PC-9 (cell line): ENCODE measurements at regions not wholly inside any gene's neighbourhood (a gene's known extent, or its start where the extent isn't known, plus 50 kb on each side); places are given as distances from the start of the nearest gene placed in this dataset.

Experiments
- BruUV-seq: library from RNA; stranded (reverse); fragments of 400-500 nt; replicated peaks from 2 replicates; lab custom pipeline; 2021; lab: Mats Ljungman, UMichigan
- CTCF ChIA-PET: fragments of 300-600 bp; sonication (Branson Sonifier 250); formaldehyde crosslinking; loops from one replicate; lab custom pipeline; 2022; ENCODE audit warnings: antibody characterized with exemption; lab: Charles Lee
- POLR2A ChIA-PET: fragments of 300-600 bp; sonication (Branson Sonifier 250); formaldehyde crosslinking; loops from one replicate; lab custom pipeline; 2022; ENCODE audit warnings: antibody characterized with exemption; ENCODE audit not compliant: unreplicated experiment; lab: Charles Lee
- DNase-seq, 2 experiments: peaks; one replicate each; pipeline versions ENCODE4 v3.0.0 to v3.0.0-alpha.2; 2015 to 2022; ENCODE audit warnings: mixed read lengths in 1 of 2
- H2AFZ ChIP-seq: fragments of 200-600 bp; sonication (generic); 2 replicates; pipeline ENCODE4 v1.8.1; 2017; ENCODE audit warnings: antibody characterized with exemption
- H3F3A ChIP-seq: fragments of 200-600 bp; sonication (generic); 2 replicates; pipeline ENCODE4 v1.8.1; 2017; ENCODE audit warnings: antibody characterized with exemption, mild to moderate bottlenecking, low read depth; ENCODE audit not compliant: insufficient read depth
- H3K27ac ChIP-seq: fragments of 200-600 bp; sonication (generic); 2 replicates; pipeline ENCODE4 v1.6.1; 2016; ENCODE audit warnings: mixed run types
- H3K27me3 ChIP-seq: fragments of 200-600 bp; sonication (generic); 2 replicates; pipeline ENCODE4 v1.6.1; 2016; ENCODE audit warnings: low read depth, mixed run types; ENCODE audit not compliant: insufficient read depth
- H3K36me3 ChIP-seq: fragments of 200-600 bp; sonication (generic); 2 replicates; pipeline ENCODE4 v1.6.1; 2016; ENCODE audit warnings: low read depth, mixed run types
- H3K4me1 ChIP-seq: fragments of 200-600 bp; sonication (generic); replicated peaks from 2 replicates; pipeline ENCODE4 v1.6.1; 2016; ENCODE audit warnings: mixed run types; ENCODE audit not compliant: insufficient read depth
- H3K4me2 ChIP-seq: fragments of 200-600 bp; sonication (generic); 2 replicates; pipeline ENCODE4 v1.6.1; 2017; ENCODE audit warnings: mixed run types
- H3K4me3 ChIP-seq: fragments of 200-600 bp; sonication (generic); 2 replicates; pipeline ENCODE4 v1.6.1; 2016; ENCODE audit warnings: mixed run types
- H3K79me2 ChIP-seq: fragments of 200-600 bp; sonication (generic); 2 replicates; pipeline ENCODE4 v1.6.1; 2017; ENCODE audit warnings: low read depth, mixed run types
- H3K9me2 ChIP-seq: fragments of 200-600 bp; sonication (generic); 2 replicates; pipeline ENCODE4 v1.8.1; 2017; ENCODE audit warnings: mild to moderate bottlenecking; ENCODE audit not compliant: insufficient read depth
- H3K9me3 ChIP-seq: fragments of 200-600 bp; sonication (generic); 2 replicates; pipeline ENCODE4 v1.8.1; 2016; ENCODE audit warnings: low read depth; ENCODE audit not compliant: insufficient read depth
- H4K20me1 ChIP-seq: fragments of 200-600 bp; sonication (generic); 2 replicates; pipeline ENCODE4 v1.8.1; 2017; ENCODE audit not compliant: insufficient read depth
- CTCF ChIP-seq: fragments of 200-600 bp; sonication (generic); conservative IDR thresholded peaks from 2 replicates; pipeline ENCODE4 v1.6.1; 2017; ENCODE audit warnings: mixed run types, antibody characterized with exemption, mild to moderate bottlenecking, moderate library complexity
- EZH2 ChIP-seq: fragments of 200-600 bp; sonication (generic); IDR thresholded peaks from 2 replicates; pipeline ENCODE4 v1.8.0; 2017; ENCODE audit warnings: antibody characterized with exemption, low read depth
- intact Hi-C: fragments of 100-400 bp; cut with micrococcal nuclease; formaldehyde crosslinking; loops from one replicate; pipeline ENCODE4 v1.10.0; 2022; ENCODE audit not compliant: unreplicated experiment

DNA sequence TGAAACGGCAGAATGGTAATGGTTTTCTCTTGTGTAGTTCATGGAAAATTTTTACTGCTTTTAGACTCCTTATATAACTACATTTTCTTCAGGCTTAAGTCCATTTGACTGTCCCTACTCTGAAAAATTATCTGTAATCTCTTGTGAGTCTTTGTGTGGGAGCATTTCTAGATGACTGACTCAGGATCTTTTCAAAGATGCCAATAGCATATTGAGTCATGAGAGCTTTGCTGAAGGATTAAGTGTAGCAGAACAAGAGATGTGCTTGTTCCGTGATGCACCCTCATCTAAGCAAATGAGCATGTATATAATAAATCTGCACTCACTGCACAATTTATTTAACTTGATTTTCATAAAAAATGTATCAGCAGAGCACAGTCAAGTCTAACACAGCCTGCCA is 298.7 kb upstream of the CDH6 start:
- Histone ChIP-seq H2AFZ (no peak overlapping the region), H3K9me3 (no peaks in the 10 kb centered on the region; the same call in 1 of the 2 replicates), H3K79me2 (no peaks in the 10 kb centered on the region), H3K9me2 (no peaks in the 10 kb centered on the region), H3K4me1 (no peaks in the 10 kb centered on the region), H3K4me2 (no peak overlapping the region), H3F3A (no peaks in the 10 kb centered on the region), H3K27me3 (no peaks in the 10 kb centered on the region), H3K4me3 (no peak overlapping the region), H3K36me3 (no peaks in the 10 kb centered on the region), H4K20me1 (no peaks in the 10 kb centered on the region), H3K27ac (no peak overlapping the region)
- intact Hi-C loops = no loop called here
- TF ChIP-seq EZH2 (no peak), CTCF (no peak)
- no TSS peak for BruUV-seq
- DNase-seq = no peak
- ChIA-PET CTCF (no interaction called here), POLR2A (no interaction called here)

DNA sequence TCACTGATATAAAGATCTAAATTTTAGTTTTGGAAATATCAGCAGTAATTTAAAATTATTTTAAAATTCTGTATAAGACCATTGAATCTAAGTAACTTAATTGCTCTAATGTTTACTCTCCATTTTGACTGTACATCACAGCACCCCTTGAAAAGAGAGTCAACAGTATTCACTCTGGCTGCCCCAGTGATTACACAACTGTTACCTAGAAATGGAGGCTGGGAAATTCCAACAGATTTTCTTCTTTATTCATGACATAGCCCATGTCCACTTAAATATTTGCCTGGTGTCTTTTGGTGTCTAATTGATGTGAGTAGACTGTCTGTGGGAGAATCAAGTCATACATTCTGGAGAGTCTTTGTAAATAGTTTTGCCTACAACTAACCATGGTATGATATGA is 301.8 kb upstream of the CDH6 start:
- Histone ChIP-seq H3K9me2 (no peaks in the 10 kb centered on the region), H3K27ac (no peak overlapping the region), H3K4me1 (no peaks in the 10 kb centered on the region), H3K9me3 (no peaks in the 10 kb centered on the region), H3K79me2 (no peaks in the 10 kb centered on the region), H3K27me3 (no peaks in the 10 kb centered on the region), H3F3A (no peaks in the 10 kb centered on the region), H2AFZ (no peak overlapping the region), H3K36me3 (no peaks in the 10 kb centered on the region), H4K20me1 (no peaks in the 10 kb centered on the region), H3K4me2 (no peak overlapping the region), H3K4me3 (no peak overlapping the region)
- intact Hi-C loops = no loop called here
- ChIA-PET CTCF (no interaction called here), POLR2A (interaction anchor here (0.6 kb wide), 1 partner anchor 801 kb away, joined by 3 read pairs; no protein-coding TSS in a partner anchor)
- no peak for DNase-seq
- BruUV-seq = no TSS peak
- TF ChIP-seq CTCF = no peak
- TF ChIP-seq EZH2 = no peak

DNA sequence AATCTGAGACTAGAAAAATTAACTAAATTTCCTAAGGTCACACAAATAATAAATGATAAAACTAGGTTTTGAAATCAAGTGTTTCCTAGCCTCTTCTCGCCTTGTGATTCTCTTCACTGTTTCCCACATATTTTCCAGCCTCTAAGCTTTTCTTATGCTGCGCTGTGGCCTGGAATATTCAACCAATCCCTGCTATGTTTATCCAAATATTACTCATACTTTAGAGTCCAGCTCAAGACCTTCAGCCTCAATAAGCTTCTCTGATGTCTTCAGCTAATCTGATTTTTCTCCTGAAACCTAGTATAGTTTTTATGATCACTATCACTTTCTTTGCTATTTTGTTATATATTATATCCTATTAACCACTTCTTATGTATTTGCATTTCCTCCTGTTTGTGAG is 303.1 kb upstream of the CDH6 start:
- Histone ChIP-seq H3F3A (no peaks in the 10 kb centered on the region), H3K9me2 (no peaks in the 10 kb centered on the region), H2AFZ (no peak overlapping the region), H3K4me2 (no peak overlapping the region), H4K20me1 (no peaks in the 10 kb centered on the region), H3K36me3 (no peaks in the 10 kb centered on the region), H3K27me3 (no peaks in the 10 kb centered on the region), H3K27ac (no peak overlapping the region), H3K9me3 (no peaks in the 10 kb centered on the region), H3K79me2 (no peaks in the 10 kb centered on the region), H3K4me3 (no peak overlapping the region), H3K4me1 (no peaks in the 10 kb centered on the region)
- no peak for TF ChIP-seq EZH2
- no peak for TF ChIP-seq CTCF
- BruUV-seq = no TSS peak
- intact Hi-C loops = no loop called here
- POLR2A ChIA-PET = no interaction called here
- CTCF ChIA-PET = no interaction called here
- no peak for DNase-seq
